GM12892 (cell line): ENCODE measurements at regions not wholly inside any gene's neighbourhood (a gene's known extent, or its start where the extent isn't known, plus 50 kb on each side); places are given as distances from the start of the nearest gene placed in this dataset.

Experiments used
- DNase-seq: peaks from one replicate; pipeline ENCODE4 v3.0.0; 2011; ENCODE audit not compliant: insufficient read length
- FAIRE-seq: peaks from 2 replicates; lab custom pipeline; 2011; peaks lifted over from hg19 to GRCh38; lab: Jason Lieb, UNC
- POLR2A ChIP-seq: IDR thresholded peaks from 2 replicates; pipeline ENCODE4 v1.6.1; 2011; ENCODE audit warnings: low read depth, low read length, control low read depth
- POLR2AphosphoS5 ChIP-seq: IDR thresholded peaks from 2 replicates; pipeline ENCODE4 v1.6.1; 2011; ENCODE audit warnings: low read depth, low read length, control low read depth
- TAF1 ChIP-seq: IDR thresholded peaks from 2 replicates; pipeline ENCODE4 v1.6.1; 2011; ENCODE audit warnings: low read depth, mild to moderate bottlenecking, control low read depth, low read length, borderline replicate concordance

- DNase-seq = no peak
- no peak for FAIRE-seq
- TF ChIP-seq POLR2A (no peak), POLR2AphosphoS5 (no peak), TAF1 (no peak)
Observed at GRCh38 chr15:61449186-61449702, 220.1 kb upstream of the RORA start.

DNA sequence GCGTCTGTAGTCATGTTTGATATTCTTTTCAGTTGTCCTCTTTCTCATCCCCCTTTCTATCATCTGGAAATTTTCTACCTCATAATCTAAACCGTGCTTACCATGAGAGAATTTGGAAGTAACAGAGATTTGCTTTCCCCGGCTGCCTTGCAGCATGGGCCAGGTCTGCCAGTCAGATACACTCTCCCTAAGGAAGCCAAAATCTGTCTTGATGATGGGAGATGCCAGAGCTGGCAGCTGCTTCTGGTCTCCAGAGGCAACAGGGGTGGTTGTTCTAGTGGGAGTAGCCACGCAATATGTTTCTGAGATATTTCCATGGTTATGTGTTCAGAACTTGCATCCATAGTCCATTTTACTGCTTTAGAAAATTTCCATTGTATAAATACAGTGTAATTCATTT is 218.9 kb upstream of the RORA start:
- FAIRE-seq = no peak
- DNase-seq = no peak
- no peak for TF ChIP-seq POLR2A
- no peak for TF ChIP-seq TAF1
- no peak for TF ChIP-seq POLR2AphosphoS5

DNA sequence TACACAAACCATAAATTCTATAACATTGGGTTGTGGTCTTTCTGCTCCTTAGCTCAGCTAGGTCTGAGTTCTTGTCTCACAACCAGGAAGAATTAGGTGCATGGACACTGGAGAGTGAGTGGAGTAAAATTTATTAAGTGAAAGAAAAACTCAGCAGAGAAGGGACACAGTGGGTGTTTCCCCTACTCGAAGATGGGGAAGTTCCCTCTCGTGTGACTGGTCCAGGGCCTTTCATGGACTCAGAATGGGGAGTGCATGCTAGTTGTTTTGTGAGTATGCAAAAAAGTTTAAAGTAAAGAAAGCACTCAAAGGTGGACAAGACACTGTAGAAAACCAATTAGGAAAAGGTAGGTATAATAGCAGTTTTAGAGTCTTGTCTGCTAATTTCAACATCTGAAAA is 215.5 kb upstream of the RORA start:
- TF ChIP-seq POLR2A = no peak
- TF ChIP-seq POLR2AphosphoS5 = no peak
- no peak for TF ChIP-seq TAF1
- FAIRE-seq (no peak), DNase-seq (no peak)

DNA sequence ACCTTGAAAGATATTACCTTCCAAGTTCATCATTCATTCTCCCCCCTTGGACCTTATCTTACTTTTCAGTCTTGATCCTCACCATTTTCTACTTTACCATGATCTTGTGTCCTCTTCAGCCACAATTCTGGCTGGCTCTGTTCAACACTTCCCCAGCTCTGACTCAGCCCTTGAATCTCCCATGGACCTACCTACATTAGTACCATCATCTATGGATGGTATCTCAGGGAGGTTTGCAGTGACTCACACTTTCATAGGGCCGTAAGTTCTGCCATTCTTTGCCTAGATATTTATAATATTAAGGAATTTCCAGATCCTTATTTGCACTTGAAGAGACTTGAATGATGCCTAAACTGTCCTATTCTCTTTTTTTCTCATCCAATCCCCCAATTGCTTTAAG is 213.7 kb upstream of the RORA start:
- TF ChIP-seq POLR2AphosphoS5 (no peak), POLR2A (no peak), TAF1 (no peak)
- DNase-seq (no peak), FAIRE-seq (no peak)

DNA sequence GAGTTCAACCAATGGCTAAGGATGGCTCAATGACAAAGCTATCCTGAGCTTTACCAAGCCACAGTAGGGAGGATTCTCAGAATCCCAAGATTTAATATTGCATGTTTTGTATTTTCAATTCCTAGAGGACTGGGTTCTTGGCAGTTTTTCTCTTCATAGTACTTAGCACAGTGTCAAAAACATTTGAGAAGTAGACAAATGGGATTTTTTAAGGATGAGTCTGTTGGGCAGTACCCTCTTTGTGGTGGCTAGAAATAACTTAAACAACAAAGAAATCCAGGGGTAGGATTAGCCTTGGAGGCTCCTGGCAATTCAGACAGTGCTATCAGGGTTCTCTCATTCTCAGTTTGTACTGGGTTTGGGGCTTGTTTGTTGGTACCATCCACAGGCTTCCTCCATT is 212.8 kb upstream of the RORA start:
- no peak for TF ChIP-seq POLR2AphosphoS5
- TF ChIP-seq TAF1 = no peak
- TF ChIP-seq POLR2A = no peak
- FAIRE-seq = no peak
- no peak for DNase-seq

DNA sequence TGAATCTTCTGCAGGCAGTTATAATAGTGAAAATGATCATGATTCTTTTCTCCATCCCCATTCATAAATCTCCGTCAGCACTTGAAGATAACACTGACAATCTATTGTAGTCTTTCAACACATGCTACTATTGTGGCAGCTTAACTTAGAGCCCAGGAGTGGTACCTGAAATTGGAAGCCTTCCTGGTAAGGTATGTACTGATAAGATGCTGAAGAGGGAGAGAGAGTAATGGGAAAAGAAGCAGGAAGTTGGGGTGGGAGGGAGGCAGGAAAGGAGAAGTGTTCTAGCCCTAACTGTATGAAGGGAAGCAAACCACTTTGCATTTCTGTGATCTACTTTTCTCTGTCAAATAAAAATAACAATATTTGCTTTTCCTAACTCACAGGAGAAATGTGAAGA is 197.4 kb upstream of the RORA start:
- no peak for DNase-seq
- no peak for TF ChIP-seq POLR2A
- no peak for TF ChIP-seq TAF1
- no peak for TF ChIP-seq POLR2AphosphoS5
- FAIRE-seq = no peak

DNA sequence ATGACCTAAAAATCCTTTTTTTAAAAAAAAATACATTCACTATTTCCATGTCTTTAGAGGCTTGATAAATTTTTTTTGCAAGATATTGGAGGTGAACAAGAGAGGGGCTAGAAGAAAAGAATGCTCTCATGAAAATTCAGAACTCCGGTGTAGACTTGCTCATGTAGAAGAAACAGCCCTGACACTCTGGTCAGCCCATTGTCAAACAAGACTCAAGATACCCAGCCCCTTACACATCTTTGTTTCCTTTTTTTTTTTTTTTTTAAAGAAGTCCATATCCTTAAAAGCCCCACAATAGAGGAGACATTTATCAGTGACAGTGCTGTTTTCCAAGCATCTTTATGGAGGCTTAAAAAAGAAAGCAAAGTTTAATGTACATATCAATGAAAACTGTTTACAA is 196.8 kb upstream of the RORA start:
- FAIRE-seq (no peak), DNase-seq (no peak)
- TF ChIP-seq TAF1 (no peak), POLR2AphosphoS5 (no peak), POLR2A (no peak)

- FAIRE-seq = no peak
- TF ChIP-seq TAF1 = no peak
- TF ChIP-seq POLR2AphosphoS5 = no peak
- TF ChIP-seq POLR2A = no peak
- no peak for DNase-seq
Observed at GRCh38 chr15:61422773-61423172, 193.7 kb upstream of the RORA start.

- DNase-seq (no peak), FAIRE-seq (no peak)
- no peak for TF ChIP-seq POLR2A
- TF ChIP-seq POLR2AphosphoS5 = no peak
Observed at GRCh38 chr15:61421938-61422337, 192.8 kb upstream of the RORA start.

DNA sequence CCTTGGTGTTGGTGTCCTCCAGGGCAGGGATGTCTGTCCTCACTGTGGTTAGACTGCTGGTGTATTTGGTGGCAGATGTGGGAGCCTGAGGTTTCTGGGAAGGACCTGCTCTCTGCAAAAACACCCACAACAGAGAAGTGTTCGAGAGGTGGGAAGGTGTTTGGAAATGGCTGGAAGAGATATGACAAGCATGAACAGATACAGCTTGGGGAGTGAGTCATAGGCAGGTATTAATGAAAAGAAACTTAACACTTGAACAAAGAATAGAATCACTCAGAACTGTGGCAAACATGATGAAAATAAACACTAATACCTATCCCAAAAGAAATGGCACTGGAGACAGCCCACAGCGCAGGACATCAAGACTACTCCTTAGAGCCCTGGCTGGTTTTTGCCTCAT is 192.4 kb upstream of the RORA start:
- no peak for DNase-seq
- TF ChIP-seq TAF1 (no peak), POLR2A (no peak), POLR2AphosphoS5 (no peak)
- no peak for FAIRE-seq

DNA sequence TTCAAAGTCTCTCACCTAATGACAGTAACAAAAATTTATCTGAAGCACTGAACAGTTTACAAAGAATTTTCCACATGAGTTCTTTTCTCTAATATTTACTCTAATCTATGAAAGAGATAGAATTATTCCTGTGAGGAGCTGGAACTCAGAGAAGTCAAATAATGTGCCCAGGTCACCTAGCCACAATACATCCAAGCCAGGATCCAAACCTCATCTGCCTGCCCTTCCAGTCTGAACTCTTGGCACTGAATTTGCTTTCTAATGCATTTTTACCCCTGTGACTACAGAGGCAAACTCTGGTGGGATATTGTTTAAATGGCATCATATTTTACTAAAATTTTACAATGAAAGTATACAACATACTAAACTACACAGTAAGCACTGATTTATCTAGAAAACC is 191.4 kb upstream of the RORA start:
- no peak for DNase-seq
- TF ChIP-seq POLR2A (no peak), POLR2AphosphoS5 (no peak), TAF1 (no peak)
- FAIRE-seq = no peak

DNA sequence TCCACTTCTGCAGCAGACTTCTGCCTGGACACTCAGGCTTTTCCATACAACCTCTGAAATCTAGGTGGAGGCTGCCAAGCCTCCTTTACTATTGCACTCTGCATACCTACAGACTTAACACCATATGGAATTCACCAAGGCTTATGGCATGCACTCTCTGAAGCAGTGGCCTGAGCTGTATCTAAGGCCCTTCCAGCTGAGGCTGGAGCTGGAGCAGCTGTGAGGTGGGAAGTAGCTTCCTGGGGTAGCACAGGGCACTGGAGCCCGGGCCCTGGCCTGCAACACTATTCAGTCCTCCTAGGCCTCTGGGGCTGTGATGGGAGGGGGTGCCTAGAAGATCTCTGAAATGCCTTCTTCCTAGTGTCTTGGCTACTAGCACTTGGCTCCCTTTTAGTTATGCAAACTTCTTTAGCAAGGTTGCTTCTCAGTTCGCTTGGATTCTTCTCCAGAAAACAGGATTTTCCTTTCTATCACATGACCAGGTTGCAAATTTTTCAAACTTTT is 186.6 kb upstream of the RORA start:
- TF ChIP-seq TAF1 (no peak), POLR2AphosphoS5 (no peak), POLR2A (no peak)
- no peak for DNase-seq

GRCh38 chr15:61411902-61412510 is 182.9 kb upstream of the RORA start:
- no peak for FAIRE-seq
- DNase-seq = no peak
- TF ChIP-seq POLR2AphosphoS5 = no peak
- TF ChIP-seq POLR2A = no peak
- no peak for TF ChIP-seq TAF1

More for the DNA sequence above, 186.6 kb upstream of the RORA start:
- no peak for FAIRE-seq
